ENCODE measurements at regions not wholly inside any gene's neighbourhood (a gene's known extent, or its start where the extent isn't known, plus 50 kb on each side); places are given as distances from the start of the nearest gene placed in this dataset.

DNA sequence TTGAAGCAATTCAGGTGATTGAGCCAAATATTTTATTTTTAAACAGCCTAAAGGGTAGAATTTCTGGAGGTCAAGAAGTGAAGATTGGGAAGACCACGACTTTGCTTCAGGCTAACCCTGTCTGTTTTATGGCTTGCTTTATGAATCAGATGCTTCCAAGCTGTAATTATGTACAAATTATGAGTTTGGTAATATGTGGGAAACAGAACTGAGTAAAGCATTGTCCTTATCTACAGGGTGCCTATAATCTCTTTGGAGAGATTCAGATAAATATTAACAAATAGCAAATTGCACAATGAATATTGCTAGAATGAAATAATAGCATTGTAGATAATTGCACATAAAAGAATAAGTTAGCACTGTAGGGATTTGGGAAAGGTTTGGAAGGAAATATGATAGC, 539.4 kb upstream of the CDH2 start:
- no peak for TF ChIP-seq CTCF (IDR thresholded peaks at IDR 0.05; ENCODE audit: insufficient read depth, low read depth, low read length, missing control alignments)
- no peak overlapping the region for H3K4me3 ChIP-seq (ENCODE audit: low read length)
- DNase-seq (ENCODE audit: low read depth) = no peak

DNA sequence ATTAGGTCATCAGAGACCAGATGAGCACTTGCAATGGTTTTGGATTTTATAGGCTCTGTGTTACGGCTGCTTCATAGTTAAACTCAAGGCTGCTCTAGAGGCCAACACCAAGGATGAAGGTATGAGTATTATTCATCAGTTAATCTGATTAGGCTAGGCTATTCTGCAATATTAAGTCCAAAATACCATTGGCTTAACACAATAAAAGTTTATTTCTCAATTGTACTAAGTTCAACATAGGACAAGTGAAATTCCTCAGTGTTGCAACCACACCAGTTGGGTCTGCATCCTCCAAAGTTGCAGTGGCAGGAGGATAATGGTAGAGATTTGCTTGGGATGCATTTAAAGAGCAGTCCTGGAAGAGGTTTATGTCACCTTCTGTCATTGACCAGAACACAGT, 538.3 kb upstream of the CDH2 start:
- no peak for TF ChIP-seq CTCF (IDR thresholded peaks at IDR 0.05; ENCODE audit: insufficient read depth, low read depth, low read length, missing control alignments)
- H3K4me3 ChIP-seq (ENCODE audit: low read length) = no peak overlapping the region
- no peak for DNase-seq (ENCODE audit: low read depth)

DNA sequence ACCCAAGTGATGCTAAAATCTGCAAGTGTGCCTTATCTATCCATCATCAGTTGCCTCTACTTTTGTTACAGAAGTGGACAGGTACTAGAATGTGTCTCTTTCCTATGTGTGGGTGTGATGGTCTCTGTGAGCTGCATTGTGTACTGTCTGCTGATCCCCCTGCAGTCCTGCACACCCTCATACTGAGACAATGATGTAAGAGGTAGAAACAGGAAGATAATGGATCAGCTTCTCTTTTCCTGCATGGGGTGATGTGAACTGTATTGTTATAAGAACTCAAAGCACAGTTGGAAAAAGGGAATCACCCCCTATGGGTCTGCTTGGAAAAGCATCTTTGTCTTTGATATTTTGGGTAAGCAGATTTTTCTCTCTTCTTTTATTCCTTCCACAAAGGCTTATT, 537.6 kb upstream of the CDH2 start:
- no peak for DNase-seq (ENCODE audit: low read depth)
- no peak overlapping the region for H3K4me3 ChIP-seq (ENCODE audit: low read length)
- TF ChIP-seq CTCF (IDR thresholded peaks at IDR 0.05; ENCODE audit: insufficient read depth, low read depth, low read length, missing control alignments) = no peak

DNA sequence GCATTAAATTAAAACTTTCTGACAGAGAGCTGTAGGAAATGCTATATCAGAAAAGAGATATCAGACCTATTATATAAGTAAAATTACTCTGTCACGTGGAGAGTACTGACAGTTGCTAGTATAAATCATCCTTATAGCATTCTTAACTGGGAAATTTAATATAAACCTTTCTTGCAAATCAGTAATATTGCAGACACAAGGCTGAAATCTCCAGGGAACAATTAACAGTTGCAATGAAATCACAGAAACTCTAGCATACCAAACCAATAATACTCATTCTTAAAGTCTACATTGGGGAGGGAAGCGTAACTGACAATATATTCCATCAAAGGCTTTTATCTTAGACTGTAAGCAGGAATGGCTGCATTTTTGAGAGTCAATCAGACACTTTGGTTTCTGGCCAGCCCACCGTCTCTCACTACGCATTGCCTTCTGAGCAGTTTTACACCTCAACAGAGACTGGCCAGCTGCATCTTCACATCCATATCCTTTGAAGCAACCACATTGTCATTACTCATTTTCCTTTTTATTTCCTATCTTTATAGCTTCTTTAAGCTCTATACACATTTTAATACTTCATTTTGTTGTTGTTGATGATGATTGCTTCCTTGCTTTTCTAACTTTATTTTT, 536.0 kb upstream of the CDH2 start:
- DNase-seq (ENCODE audit: low read depth) = no peak
- no peak overlapping the region for H3K4me3 ChIP-seq (ENCODE audit: low read length)
- no peak for TF ChIP-seq CTCF (IDR thresholded peaks at IDR 0.05; ENCODE audit: insufficient read depth, low read depth, low read length, missing control alignments)

DNA sequence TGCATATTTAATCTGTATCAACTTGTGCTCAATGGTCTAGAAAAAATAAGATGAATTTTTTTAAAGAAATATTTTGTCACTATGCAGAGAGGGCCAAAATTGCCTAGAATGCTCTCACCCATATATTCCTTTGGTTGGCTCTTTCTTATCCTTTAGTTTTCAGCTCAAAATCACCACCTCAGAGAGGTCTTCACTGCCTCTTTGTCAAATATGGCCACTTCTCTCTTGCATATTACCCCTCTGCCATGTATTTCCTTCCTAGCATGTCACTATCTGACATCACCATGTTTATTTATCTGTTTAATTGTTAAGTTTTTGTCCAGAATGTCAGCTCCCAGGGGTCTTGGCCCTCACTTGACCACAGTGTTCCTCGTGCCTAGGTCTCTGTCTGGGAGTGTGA, 535.2 kb upstream of the CDH2 start:
- no peak for TF ChIP-seq CTCF (IDR thresholded peaks at IDR 0.05; ENCODE audit: insufficient read depth, low read depth, low read length, missing control alignments)
- H3K4me3 ChIP-seq (ENCODE audit: low read length) = no peak overlapping the region
- DNase-seq (ENCODE audit: low read depth) = no peak

GRCh38 chr18:28711096-28711495, 534.2 kb upstream of the CDH2 start:
- no peak for DNase-seq (ENCODE audit: low read depth)
- no peak overlapping the region for H3K4me3 ChIP-seq (ENCODE audit: low read length)
- TF ChIP-seq CTCF (IDR thresholded peaks at IDR 0.05; ENCODE audit: insufficient read depth, low read depth, low read length, missing control alignments) = no peak

- H3K4me3 ChIP-seq (ENCODE audit: low read length) = no peak overlapping the region
- DNase-seq (ENCODE audit: low read depth) = no peak
- no peak for TF ChIP-seq CTCF (IDR thresholded peaks at IDR 0.05; ENCODE audit: insufficient read depth, low read depth, low read length, missing control alignments)
Measured at GRCh38 chr18:28707006-28707405, 530.1 kb upstream of the CDH2 start.
